LNCaP clone FGC (cell line): ENCODE measurements at regions not wholly inside any gene's neighbourhood (a gene's known extent, or its start where the extent isn't known, plus 50 kb on each side); places are given as distances from the start of the nearest gene placed in this dataset.
"Not testable (repeated sequence)": the region's sequence is repeated elsewhere in the genome, so short reads cannot be mapped to it uniquely, and the experiment has no call there.

ENCODE experiments used
- DNase-seq: peaks from one replicate; pipeline ENCODE4 v3.0.0-alpha.2; 2011; ENCODE audit warnings: low read depth
- H3K4me3 ChIP-seq: 2 replicates; pipeline ENCODE4 v1.5.1; 2011; ENCODE audit warnings: mild to moderate bottlenecking, low read depth, low read length, control low read depth
- TF ChIP-seq, protein P1 (sequence below): IDR thresholded peaks from 2 replicates; pipeline ENCODE4 v1.5.1; 2012; ENCODE audit warnings: mild to moderate bottlenecking; ENCODE audit not compliant: control insufficient read depth, insufficient read depth; ENCODE audit errors: extremely low read depth

DNA sequence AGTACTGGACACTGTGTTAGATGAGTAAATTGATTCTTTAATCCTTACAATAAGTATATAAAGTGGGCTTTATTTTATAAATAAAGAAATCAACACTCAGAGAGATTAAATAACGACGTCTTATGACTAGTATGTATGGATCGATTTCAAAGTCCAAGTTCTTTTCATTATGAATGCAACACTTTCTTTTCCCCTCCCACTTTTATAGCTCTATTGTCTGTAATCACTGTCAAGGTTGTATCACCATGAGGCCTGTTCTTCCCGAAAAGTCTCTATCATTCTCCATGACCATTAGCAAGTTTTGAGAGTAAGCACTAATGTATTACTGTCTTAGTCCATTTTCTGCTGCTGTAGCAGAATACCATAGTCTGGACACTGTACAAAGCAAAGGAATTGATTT, 228.4 kb downstream of the TLR4 start:
- TF ChIP-seq, protein P1, sequence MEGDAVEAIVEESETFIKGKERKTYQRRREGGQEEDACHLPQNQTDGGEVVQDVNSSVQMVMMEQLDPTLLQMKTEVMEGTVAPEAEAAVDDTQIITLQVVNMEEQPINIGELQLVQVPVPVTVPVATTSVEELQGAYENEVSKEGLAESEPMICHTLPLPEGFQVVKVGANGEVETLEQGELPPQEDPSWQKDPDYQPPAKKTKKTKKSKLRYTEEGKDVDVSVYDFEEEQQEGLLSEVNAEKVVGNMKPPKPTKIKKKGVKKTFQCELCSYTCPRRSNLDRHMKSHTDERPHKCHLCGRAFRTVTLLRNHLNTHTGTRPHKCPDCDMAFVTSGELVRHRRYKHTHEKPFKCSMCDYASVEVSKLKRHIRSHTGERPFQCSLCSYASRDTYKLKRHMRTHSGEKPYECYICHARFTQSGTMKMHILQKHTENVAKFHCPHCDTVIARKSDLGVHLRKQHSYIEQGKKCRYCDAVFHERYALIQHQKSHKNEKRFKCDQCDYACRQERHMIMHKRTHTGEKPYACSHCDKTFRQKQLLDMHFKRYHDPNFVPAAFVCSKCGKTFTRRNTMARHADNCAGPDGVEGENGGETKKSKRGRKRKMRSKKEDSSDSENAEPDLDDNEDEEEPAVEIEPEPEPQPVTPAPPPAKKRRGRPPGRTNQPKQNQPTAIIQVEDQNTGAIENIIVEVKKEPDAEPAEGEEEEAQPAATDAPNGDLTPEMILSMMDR, result no peak
- H3K4me3 ChIP-seq, result no peak overlapping the region
- no peak for DNase-seq

DNA sequence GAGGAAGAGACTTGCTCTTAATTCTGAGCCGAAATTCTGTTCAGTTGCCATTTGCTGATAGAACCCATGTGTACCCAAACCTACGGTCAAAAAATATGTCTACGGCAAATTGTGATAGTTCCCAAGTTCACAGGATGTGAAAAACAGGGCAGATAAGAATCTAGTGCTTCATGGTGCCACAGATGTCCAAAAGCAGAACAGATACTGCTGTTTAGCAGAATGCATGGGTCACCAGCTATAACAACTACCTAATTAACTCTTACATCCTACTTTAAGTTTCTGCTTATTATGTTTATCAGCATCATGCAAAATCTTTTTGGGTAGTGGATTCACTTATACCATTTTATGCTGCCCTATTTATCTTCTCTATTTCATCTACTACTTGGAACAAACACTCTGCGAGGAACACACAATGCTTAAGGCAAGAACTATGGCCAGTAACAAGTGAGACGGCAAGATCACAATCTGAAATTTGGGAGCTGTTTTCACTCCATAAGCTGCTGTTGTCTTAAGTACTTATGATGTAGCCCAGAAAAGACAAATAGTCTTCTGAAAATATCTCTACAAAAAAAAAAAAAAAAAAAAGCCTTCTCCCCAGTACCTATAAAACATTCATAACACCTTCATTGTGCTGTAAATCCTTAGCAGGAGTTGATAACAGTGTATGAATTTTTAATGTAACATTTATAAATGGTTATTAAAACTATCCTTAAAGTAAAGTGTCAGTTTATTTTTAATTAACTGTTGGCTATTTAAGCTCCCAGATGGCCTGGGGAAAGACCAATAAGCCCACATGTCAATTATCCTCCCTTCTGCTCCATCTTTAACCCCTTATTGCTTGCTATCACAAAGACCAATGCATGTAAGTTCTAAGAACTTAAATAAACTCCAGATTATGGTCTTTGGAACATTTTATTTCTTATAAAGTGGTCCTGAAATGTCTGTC, 232.3 kb downstream of the TLR4 start:
- TF ChIP-seq, protein P1, result no peak
- DNase-seq, result no peak
- H3K4me3 ChIP-seq, result no peak overlapping the region

DNA sequence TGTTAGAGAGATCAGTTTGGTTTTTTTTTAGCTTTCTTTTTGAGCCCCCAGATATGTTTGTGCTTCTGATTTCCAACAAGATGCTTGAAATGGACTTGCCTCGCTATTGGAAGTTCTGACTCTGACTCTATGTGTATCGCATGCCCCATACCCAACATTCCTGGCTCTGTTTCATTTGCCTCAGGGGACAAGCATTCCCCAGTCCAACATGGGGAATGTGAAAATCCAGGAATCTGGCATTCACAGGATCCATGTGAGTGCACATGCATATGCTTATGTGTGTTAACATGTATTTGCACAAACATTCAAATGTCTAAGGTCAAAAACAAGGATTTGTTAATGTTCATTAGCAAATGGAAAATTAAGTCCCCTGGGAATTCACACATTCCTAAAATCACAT, 233.9 kb downstream of the TLR4 start:
- TF ChIP-seq, protein P1, result no peak
- no peak for DNase-seq
- no peak overlapping the region for H3K4me3 ChIP-seq

DNA sequence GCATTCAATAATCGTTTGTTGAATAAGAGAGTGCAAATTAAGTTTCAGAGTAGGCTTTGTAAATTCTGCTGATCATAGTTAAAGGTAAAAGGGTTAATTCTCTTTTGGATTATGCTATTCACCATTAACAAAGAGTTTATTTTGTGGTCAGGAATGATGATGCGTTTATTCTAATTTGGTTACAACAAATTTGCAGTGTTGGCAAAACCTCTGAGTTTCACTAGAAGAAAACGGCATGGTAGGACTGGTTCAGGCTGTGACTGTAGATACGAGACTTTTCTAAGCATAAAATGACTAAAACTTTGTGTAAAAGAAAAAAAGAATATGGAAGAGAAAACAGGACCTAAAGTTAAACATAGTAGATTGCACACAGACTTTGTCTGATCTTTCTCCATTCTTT, 234.7 kb downstream of the TLR4 start:
- no peak overlapping the region for H3K4me3 ChIP-seq
- no peak for DNase-seq
- TF ChIP-seq, protein P1, result no peak

DNA sequence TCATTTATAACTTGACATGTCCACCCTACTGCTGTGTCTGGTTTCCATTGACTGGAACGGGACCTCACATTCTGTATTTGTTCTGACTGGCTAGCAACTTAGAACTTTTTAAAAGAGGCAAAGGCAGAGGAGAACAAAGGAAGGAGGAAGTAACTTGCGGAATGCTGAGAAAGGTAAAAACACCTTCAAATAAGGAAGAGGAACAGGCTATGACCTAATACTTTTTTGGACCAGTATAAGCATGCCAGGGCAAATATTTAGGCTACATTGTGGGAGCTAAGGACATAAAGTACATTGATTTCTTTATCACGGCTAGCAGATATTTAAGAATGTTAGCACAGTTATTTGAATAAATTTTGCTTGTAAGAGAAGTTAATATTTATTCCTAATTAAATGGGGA, 240.5 kb downstream of the TLR4 start:
- not testable (repeated sequence) for H3K4me3 ChIP-seq, DNase-seq

DNA sequence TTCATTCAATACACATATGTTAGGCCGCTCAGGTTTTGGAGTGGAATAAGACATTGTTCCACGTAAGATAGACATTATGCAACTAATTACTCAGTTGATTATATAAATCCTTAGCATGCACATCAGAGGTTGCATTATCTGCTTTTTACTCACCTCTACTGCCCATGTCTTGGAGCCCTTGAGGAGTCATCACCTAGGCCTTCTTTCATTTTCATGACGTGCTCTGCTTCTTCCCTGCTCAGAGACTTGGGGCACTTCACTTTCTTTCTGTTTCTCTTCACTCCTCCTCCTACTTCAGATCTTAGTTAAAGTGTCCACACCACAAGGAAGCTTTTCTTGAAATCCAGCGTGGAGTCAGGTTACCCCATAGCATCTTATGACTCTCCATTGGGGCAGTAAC, 241.1 kb downstream of the TLR4 start:
- no peak overlapping the region for H3K4me3 ChIP-seq
- no peak for DNase-seq
- TF ChIP-seq, protein P1, result no peak

DNA sequence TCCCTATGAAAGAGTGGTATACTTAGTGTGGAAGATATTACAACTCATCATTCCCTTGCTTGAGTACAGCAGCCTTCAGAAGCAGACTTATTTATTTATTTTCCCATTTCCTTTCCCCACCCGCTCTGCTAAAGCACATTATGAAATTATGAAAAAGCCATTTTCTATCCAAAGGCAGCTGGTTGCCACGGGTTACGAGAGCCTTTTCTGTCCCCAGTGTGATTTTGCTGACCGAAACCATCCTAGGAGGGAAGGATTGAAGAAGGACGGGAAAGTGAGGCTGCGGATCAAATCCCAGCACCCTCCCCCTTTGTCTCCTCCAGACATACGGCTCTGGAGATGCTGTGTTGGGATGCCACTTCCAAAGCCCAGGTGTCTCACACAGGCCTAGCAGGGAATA, 246.9 kb downstream of the TLR4 start:
- TF ChIP-seq, protein P1, result no peak
- DNase-seq, result no peak
- no peak overlapping the region for H3K4me3 ChIP-seq
